GM12892 (cell line): ENCODE measurements at regions not wholly inside any gene's neighbourhood (a gene's known extent, or its start where the extent isn't known, plus 50 kb on each side); places are given as distances from the start of the nearest gene placed in this dataset.
"Not testable (repeated sequence)": the region's sequence is repeated elsewhere in the genome, so short reads cannot be mapped to it uniquely, and the experiment has no call there.

Source experiments
- DNase-seq: peaks from one replicate; pipeline ENCODE4 v3.0.0; 2011; ENCODE audit not compliant: insufficient read length
- FAIRE-seq: peaks from 2 replicates; lab custom pipeline; 2011; peaks lifted over from hg19 to GRCh38; lab: Jason Lieb, UNC
- POLR2A ChIP-seq: IDR thresholded peaks from 2 replicates; pipeline ENCODE4 v1.6.1; 2011; ENCODE audit warnings: low read depth, low read length, control low read depth
- POLR2AphosphoS5 ChIP-seq: IDR thresholded peaks from 2 replicates; pipeline ENCODE4 v1.6.1; 2011; ENCODE audit warnings: low read depth, low read length, control low read depth
- TAF1 ChIP-seq: IDR thresholded peaks from 2 replicates; pipeline ENCODE4 v1.6.1; 2011; ENCODE audit warnings: low read depth, mild to moderate bottlenecking, control low read depth, low read length, borderline replicate concordance

- TF ChIP-seq TAF1 (no peak), POLR2AphosphoS5 (no peak), POLR2A (no peak)
- FAIRE-seq (no peak), DNase-seq (no peak)
These were observed 488.7 kb upstream of the CCNG1 start for GRCh38 chr5:162948677-162949076.

GRCh38 chr5:162956570-162956969 lies 480.8 kb upstream of the CCNG1 start:
- TF ChIP-seq POLR2AphosphoS5 (no peak), TAF1 (no peak), POLR2A (no peak)
- FAIRE-seq (no peak), DNase-seq (no peak)

- not testable (repeated sequence) for FAIRE-seq, DNase-seq
These were observed 473.3 kb upstream of the CCNG1 start for GRCh38 chr5:162964144-162964543.

GRCh38 chr5:162990063-162990462 lies 447.3 kb upstream of the CCNG1 start:
- DNase-seq (no peak), FAIRE-seq (no peak)
- TF ChIP-seq POLR2AphosphoS5 (no peak), POLR2A (no peak)

GRCh38 chr5:162990856-162991497 lies 446.4 kb upstream of the CCNG1 start:
- FAIRE-seq (no peak), DNase-seq (no peak)
- TF ChIP-seq TAF1: no peak
- TF ChIP-seq POLR2A: no peak
- no peak for TF ChIP-seq POLR2AphosphoS5

GRCh38 chr5:162995568-162995967 lies 441.8 kb upstream of the CCNG1 start:
- DNase-seq (no peak), FAIRE-seq (no peak)
- no peak for TF ChIP-seq POLR2AphosphoS5
- TF ChIP-seq POLR2A: no peak
- no peak for TF ChIP-seq TAF1

GRCh38 chr5:162996053-162996452 lies 441.3 kb upstream of the CCNG1 start:
- FAIRE-seq (no peak), DNase-seq (no peak)
- TF ChIP-seq POLR2A (no peak), POLR2AphosphoS5 (no peak), TAF1 (no peak)

- DNase-seq (no peak), FAIRE-seq (no peak)
- TF ChIP-seq POLR2A (no peak), POLR2AphosphoS5 (no peak), TAF1 (no peak)
These were observed 431.4 kb upstream of the CCNG1 start for GRCh38 chr5:163005949-163006348.

GRCh38 chr5:163022582-163023128 lies 414.7 kb upstream of the CCNG1 start:
- TF ChIP-seq TAF1 (no peak), POLR2AphosphoS5 (no peak), POLR2A (no peak)
- no peak for DNase-seq
- FAIRE-seq: no peak

GRCh38 chr5:163023846-163024245 lies 413.5 kb upstream of the CCNG1 start:
- FAIRE-seq (no peak), DNase-seq (no peak)
- no peak for TF ChIP-seq POLR2AphosphoS5
- no peak for TF ChIP-seq POLR2A
- no peak for TF ChIP-seq TAF1

GRCh38 chr5:163024936-163025335 lies 412.5 kb upstream of the CCNG1 start:
- TF ChIP-seq TAF1 (no peak), POLR2A (no peak), POLR2AphosphoS5 (no peak)
- no peak for FAIRE-seq
- no peak for DNase-seq

GRCh38 chr5:163033656-163034055 lies 403.7 kb upstream of the CCNG1 start:
- FAIRE-seq (no peak), DNase-seq (no peak)
- TF ChIP-seq POLR2AphosphoS5: no peak
- no peak for TF ChIP-seq POLR2A
- no peak for TF ChIP-seq TAF1

GRCh38 chr5:163041254-163041653 lies 396.1 kb upstream of the CCNG1 start:
- FAIRE-seq: no peak
- DNase-seq: no peak
- no peak for TF ChIP-seq POLR2AphosphoS5
- TF ChIP-seq POLR2A: no peak
- no peak for TF ChIP-seq TAF1
